ENCODE measurements at regions not wholly inside any gene's neighbourhood (a gene's known extent, or its start where the extent isn't known, plus 50 kb on each side); places are given as distances from the start of the nearest gene placed in this dataset.

- no peak for DNase-seq
These were observed 126.7 kb upstream of the GSE1 start for GRCh38 chr16:85486256-85486915.

GRCh38 chr16:85488414-85488813, 124.7 kb upstream of the GSE1 start:
- no peak for DNase-seq

DNA sequence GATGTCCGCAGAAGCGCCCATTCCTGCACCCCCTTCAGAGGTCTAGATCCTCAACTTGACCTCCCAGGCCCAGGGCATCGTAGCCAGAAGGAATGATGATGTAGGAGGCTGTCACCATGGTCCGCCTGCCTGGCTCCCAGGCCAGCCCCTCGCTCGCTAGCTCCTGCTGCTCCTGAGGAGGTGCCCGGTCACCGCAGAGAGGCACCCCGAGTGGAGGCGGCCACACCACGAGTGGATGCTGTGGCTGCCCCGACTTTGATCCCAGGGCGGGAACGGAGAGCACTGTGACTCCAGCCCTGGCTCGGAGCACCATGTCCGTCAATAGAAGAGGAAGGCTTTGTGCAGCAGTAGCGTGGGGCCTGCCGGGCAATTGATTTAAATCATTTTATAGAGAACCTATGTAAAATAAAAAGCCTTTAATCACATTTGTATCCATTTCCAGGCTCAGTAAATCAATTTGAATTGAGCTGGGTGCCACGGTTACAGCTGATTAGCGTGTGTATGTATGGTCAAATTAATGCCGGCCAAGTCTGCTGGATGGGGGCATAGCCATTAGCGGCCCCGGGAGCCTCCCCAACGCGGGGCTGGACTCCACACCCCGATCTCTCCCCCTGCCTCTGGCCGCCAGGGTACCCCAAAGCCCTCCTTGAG, 122.6 kb upstream of the GSE1 start:
- DNase-seq, result no peak

- DNase-seq, result no peak
These were observed 121.9 kb upstream of the GSE1 start for GRCh38 chr16:85491058-85491771.

GRCh38 chr16:85491798-85492294, 121.3 kb upstream of the GSE1 start:
- peak; percentile 72 for DNase-seq

- DNase-seq, result no peak
These were observed 120.7 kb upstream of the GSE1 start for GRCh38 chr16:85492295-85492864.

- DNase-seq, result no peak
These were observed 118.8 kb upstream of the GSE1 start for GRCh38 chr16:85494315-85494714.

DNA sequence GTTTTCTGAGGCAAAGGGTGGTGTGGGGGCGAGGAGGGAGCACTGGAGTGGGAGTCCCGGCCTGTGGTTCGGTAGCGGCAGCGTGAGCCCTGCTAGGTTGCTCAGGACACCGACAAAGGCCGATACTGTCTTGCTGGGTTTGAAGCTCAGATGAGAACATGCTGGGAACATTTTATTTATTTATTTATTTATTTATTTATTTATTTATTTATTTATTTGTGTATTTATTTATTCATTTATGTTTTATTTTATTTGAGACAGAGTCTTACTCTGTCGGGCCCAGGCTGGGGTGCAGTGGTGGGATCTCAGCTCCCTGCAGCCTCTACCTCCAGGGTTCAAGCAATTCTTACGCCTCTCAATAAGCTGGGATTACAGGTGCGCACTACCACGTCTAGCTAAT, 117.9 kb upstream of the GSE1 start:
- no peak for DNase-seq

DNA sequence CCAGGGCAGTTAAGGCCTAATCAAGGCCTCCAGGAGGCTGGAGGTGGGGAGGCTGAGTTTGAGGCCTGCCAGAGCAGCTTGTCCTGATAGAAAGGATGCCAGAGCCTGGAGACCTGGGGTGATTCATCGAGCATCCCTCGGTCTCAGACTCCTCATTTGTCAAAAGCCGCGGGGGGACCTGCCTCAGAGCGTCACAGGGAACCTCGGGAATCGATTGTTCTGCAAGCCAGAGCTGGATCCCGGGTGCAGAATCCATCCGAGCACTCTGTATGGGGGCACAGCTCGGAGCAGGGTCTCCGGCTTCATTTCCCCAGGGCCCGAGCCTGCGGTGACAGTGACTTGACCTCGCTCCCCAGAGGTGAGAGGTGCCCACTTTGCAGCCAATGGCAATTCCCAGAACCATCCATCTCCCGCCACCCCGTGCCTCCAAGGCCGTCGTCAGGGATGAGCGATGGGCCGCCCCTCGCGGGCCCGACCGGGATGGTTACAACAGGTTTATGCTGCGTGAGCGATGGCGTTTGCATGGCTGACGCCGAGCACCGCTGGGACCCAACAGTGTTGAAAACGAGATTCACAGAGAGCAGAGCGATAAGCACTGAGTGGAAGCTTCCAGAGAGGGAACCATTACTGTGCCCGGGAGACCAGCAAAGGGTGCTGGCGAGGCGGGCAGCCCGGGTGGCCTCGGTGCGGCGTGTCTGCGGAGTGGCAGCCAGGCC, 117.1 kb upstream of the GSE1 start:
- DNase-seq, result no peak

DNA sequence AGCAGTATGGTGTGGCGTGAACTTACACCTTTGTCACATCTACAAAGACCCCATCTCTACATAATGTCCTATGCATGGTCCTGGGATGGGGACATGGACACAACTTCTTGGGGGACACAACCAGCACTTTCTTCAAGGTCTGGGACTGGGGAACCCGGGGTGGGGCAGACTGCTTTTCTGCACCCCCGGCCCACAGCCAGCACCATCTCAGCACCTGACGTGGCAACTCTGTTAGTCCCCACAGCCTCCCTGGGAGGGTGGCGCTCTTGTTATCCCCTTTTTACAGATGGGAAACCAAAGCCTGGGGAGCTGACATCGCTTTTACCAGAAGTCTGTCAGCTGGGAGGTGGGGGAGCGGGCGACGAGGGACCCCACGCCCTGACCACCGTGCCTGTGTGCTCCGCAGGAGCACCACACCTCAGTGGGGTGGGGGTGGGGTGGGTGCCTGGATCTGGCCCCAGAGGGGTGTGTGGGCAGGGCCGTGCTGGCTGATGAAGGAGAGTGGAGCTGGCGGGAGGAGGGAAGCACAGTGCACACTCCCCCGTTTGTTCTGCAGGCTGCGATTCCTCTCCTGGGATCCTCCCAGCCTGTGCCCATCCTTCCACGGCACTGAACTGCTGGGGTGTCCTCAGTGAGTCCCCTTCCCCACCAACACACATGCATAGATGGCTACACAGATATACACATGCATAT, 115.4 kb upstream of the GSE1 start:
- DNase-seq, result no peak

DNA sequence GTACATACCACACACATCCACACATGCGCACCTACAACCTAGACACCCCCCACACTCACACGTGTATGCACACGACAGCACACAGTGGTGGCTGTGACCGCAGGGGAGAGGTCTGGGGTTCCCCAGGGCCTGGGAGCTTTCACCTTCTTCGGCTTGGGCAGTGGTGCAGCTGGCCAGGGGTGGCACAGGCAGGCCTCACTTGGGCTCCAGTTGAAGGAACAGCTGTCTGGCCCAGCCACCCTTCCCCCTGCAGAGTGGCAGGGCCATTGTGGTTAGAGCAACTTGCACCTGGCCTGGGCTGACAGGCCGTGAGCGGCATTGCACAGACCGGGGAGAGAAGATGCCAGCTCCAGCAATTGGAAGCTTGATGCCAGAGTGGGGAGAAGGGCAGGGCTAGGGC, 114.5 kb upstream of the GSE1 start:
- DNase-seq, result no peak

- no peak for DNase-seq
These were observed 112.9 kb upstream of the GSE1 start for GRCh38 chr16:85500220-85500619.

DNA sequence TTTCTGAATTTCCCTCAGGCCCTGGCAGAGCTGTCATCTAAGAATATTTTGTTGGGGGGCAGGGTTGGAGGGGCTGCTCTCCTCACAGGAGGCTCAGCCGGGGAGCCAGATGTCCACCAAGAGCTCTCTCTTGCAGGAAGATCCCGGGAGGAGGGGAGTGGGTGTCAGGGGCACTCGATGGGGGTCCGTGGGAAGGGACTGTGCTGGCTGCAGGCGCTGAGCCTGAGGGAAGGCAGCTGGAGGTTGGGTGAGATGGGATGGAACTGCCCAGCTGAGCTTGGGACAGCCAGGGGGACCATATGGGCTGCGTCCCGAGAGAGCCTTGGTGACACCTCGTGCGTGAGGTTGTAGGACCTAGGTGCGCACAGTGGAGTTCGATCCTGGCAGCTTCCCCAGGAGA, 111.2 kb upstream of the GSE1 start:
- DNase-seq, result no peak

DNA sequence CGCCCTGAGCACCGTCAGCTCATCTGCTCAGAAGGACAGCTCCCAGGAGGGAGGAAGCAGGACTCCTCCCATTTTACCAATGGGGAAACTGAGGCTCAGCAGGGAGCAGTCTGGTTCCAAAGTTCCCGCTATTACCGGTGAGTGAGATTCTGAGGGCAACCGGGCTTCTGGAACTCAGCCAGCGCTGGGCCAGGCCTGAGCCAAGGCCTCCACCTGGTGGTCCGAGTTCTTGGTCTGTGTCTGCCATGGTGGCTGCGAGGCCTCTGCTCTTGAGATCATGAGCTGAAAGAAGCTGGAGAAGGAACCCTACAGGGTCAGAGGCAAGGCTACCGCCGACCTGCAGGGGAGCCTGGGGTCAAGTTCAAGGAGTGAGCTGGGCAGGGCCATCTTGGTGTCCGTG, 110.8 kb upstream of the GSE1 start:
- no peak for DNase-seq

- DNase-seq, result no peak
These were observed 109.4 kb upstream of the GSE1 start for GRCh38 chr16:85503679-85504231.

DNA sequence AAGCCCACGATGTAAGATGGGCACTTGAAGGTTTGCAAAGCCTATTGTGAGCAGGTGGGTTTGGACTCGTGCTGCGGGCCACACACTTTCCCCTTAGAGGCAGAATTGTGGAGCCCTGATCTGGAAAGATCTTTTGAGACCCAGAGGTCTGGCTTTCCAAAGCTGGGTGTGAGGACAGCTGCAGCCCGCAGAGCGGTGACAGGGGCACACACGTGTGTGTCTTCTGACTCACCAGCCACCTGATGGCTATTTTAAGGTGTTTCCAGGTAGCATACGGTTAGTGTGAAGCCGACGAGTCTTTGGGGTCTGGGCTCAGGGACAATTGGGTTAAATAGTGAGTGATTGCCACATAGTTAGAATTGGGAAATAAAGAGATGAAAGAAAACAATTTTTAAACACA, 108.9 kb upstream of the GSE1 start:
- no peak for DNase-seq

DNA sequence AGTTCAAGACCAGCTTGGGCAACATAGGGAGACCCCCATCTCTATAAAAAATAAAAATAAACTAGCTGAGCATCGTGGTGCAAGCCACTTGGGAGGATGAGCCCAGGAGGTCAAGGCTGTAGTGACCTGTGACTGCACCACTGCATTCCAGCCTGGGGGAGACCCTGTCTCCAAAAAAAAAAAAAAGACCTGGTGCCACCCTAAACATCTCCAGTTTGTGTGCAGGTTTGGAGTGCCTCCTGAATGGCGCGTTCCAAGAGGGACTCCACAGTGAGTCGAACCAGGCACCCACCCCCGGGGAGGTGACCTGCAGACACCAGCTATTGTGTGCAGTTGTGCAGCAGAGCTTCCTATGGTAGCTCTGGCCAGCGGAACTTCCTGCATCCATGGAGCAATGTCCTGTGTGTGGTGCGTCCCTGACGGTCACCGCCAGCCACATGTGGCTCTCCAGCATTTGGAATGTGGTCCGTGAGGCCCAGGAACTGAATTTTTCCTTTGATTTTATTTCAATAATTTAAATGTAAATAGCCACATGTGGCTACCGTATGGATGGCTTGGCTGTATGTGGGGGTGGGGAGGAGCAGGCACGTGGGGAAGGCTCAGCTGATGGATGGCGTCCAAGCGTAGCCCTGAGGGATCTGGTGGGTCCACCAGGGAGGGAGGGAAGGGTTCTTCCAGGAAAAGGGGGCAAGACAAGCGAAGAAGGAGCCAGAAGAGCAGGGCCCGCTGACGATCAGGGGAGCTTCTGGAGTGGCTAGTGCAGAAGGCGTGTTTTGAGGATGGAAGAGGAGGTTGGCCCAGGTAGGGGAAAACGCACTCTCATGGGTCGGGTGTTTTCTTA, 107.1 kb upstream of the GSE1 start:
- DNase-seq, result no peak

DNA sequence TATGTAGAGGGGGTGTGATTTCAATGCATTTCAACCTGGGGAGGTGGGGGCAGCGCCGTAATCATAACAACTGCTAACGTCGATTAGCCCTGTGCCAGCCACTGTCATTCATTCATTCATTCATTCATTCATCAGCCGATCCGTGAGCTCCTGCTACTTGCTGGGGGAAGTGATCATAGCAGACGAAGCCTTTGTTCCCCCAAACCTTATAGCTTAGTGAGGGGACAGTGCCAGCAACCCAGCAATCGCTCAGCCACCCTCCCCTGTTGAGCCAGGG, 106.5 kb upstream of the GSE1 start:
- no peak for DNase-seq

DNA sequence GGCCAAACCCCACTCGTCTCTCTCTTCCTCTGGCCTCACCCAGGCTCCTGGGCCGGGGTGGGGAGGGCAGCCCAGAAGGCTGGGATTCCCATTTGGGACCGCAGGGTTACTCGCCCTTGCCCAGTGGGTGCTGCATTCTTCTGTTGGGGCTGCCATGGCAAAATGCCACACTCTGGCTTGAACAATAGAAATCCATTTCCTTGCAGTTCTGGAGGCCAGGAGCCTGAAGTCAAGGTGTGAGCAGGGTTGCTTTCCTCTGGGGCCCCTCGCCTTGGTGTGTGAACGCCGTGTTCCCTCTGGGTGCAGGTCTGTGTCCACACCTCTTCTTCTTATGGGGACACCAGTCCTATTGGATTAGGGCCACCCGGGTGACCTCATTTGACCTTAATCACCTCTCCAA, 105.8 kb upstream of the GSE1 start:
- no peak for DNase-seq

GRCh38 chr16:85508388-85508787, 104.7 kb upstream of the GSE1 start:
- no peak for DNase-seq

- DNase-seq, result no peak
These were observed 104.1 kb upstream of the GSE1 start for GRCh38 chr16:85508993-85509392.

Measured in left hindlimb (tissue), 1 donor.